ENCODE measurements at regions not wholly inside any gene's neighbourhood (a gene's known extent, or its start where the extent isn't known, plus 50 kb on each side); places are given as distances from the start of the nearest gene placed in this dataset.

- ATAC-seq = no peak
- H3K27me3 ChIP-seq (ENCODE audit: control insufficient read depth, insufficient read depth, low read length) = no peaks in the 10 kb centered on the region
- H3K9me3 ChIP-seq (ENCODE audit: control insufficient read depth, insufficient read depth, low read length) = no peaks in the 10 kb centered on the region
- H3K4me1 ChIP-seq (ENCODE audit: control insufficient read depth, insufficient read depth, low read length) = no peaks in the 10 kb centered on the region
- no peak overlapping the region for H3K27ac Mint-ChIP-seq
- no peaks in the 10 kb centered on the region for H3K36me3 Mint-ChIP-seq
- no peak for DNase-seq
- H3K4me3 ChIP-seq (ENCODE audit: low read length) = no peak overlapping the region
- no peak overlapping the region for H3K27ac ChIP-seq (ENCODE audit: low read length)
- peaks cover 27 to 29% of the 10 kb centered on the region in 2 donors for H3K4me1 Mint-ChIP-seq
- no peaks in the 10 kb centered on the region for H3K9me3 Mint-ChIP-seq
- no peaks in the 10 kb centered on the region for H3K27me3 Mint-ChIP-seq (ENCODE audit: low read depth in 2 of 2)
- no peaks in the 10 kb centered on the region for H3K36me3 ChIP-seq (ENCODE audit: control insufficient read depth, insufficient read depth, low read length)
- intact Hi-C loops (cut with micrococcal nuclease) = no loop called here
- TF ChIP-seq CTCF (IDR thresholded peaks at IDR 0.05) = no peak
- H3K4me3 Mint-ChIP-seq = no peak overlapping the region
- 92% methylated on average over 2 of the region's 2 CpGs for WGBS (ENCODE audit: insufficient coverage)
Measured at GRCh38 chr7:17036584-17036983, 154.8 kb upstream of the AGR3 start.

GRCh38 chr7:17037356-17037755 is 155.6 kb upstream of the AGR3 start:
- H3K9me3 Mint-ChIP-seq = no peaks in the 10 kb centered on the region
- H3K4me3 Mint-ChIP-seq = no peak overlapping the region
- no peak for ATAC-seq
- Histone ChIP-seq H3K27me3 (ENCODE audit: control insufficient read depth, insufficient read depth, low read length) (no peaks in the 10 kb centered on the region), H3K36me3 (ENCODE audit: control insufficient read depth, insufficient read depth, low read length) (no peaks in the 10 kb centered on the region), H3K4me3 (ENCODE audit: low read length) (no peak overlapping the region), H3K9me3 (ENCODE audit: control insufficient read depth, insufficient read depth, low read length) (no peaks in the 10 kb centered on the region), H3K27ac (ENCODE audit: low read length) (no peak overlapping the region), H3K4me1 (ENCODE audit: control insufficient read depth, insufficient read depth, low read length) (no peaks in the 10 kb centered on the region)
- TF ChIP-seq CTCF (IDR thresholded peaks at IDR 0.05) = no peak
- 92% methylated on average over 1 of the region's 3 CpGs for WGBS (ENCODE audit: insufficient coverage)
- H3K27ac Mint-ChIP-seq = no peak overlapping the region
- H3K4me1 Mint-ChIP-seq = peaks cover 20 to 25% of the 10 kb centered on the region in 2 donors
- H3K36me3 Mint-ChIP-seq = no peaks in the 10 kb centered on the region
- intact Hi-C loops (cut with micrococcal nuclease) = no loop called here
- no peaks in the 10 kb centered on the region for H3K27me3 Mint-ChIP-seq (ENCODE audit: low read depth in 2 of 2)
- DNase-seq = no peak

- Mint-ChIP-seq H3K4me1 (peaks cover 25 to 30% of the 10 kb centered on the region in 2 donors), H3K4me3 (peak overlapping the region; percentile 74), H3K36me3 (no peaks in the 10 kb centered on the region), H3K27ac (peak overlapping the region; percentile 45 to 62), H3K9me3 (no peaks in the 10 kb centered on the region), H3K27me3 (ENCODE audit: low read depth in 2 of 2) (no peaks in the 10 kb centered on the region)
- 40% methylated on average over 2 of the region's 3 CpGs for WGBS (ENCODE audit: insufficient coverage)
- no peak overlapping the region for H3K4me3 ChIP-seq (ENCODE audit: low read length)
- no peak overlapping the region for H3K27ac ChIP-seq (ENCODE audit: low read length)
- no peaks in the 10 kb centered on the region for H3K9me3 ChIP-seq (ENCODE audit: control insufficient read depth, insufficient read depth, low read length)
- DNase-seq = no peak
- intact Hi-C loops (cut with micrococcal nuclease) = no loop called here
- no peak for TF ChIP-seq CTCF (IDR thresholded peaks at IDR 0.05)
- no peaks in the 10 kb centered on the region for H3K27me3 ChIP-seq (ENCODE audit: control insufficient read depth, insufficient read depth, low read length)
- no peaks in the 10 kb centered on the region for H3K36me3 ChIP-seq (ENCODE audit: control insufficient read depth, insufficient read depth, low read length)
- no peaks in the 10 kb centered on the region for H3K4me1 ChIP-seq (ENCODE audit: control insufficient read depth, insufficient read depth, low read length)
- ATAC-seq = peak; percentile 55 to 79 (median 61)
Measured at GRCh38 chr7:17038160-17038782, 156.5 kb upstream of the AGR3 start.

- Mint-ChIP-seq H3K4me1 (peaks cover 30 to 35% of the 10 kb centered on the region in 2 donors), H3K4me3 (peak overlapping the region; percentile 74), H3K36me3 (no peaks in the 10 kb centered on the region), H3K27ac (peak overlapping the region; percentile 45 to 62), H3K27me3 (ENCODE audit: low read depth in 2 of 2) (no peaks in the 10 kb centered on the region), H3K9me3 (no peaks in the 10 kb centered on the region)
- Histone ChIP-seq H3K27ac (ENCODE audit: low read length) (no peak overlapping the region), H3K4me1 (ENCODE audit: control insufficient read depth, insufficient read depth, low read length) (no peaks in the 10 kb centered on the region), H3K9me3 (ENCODE audit: control insufficient read depth, insufficient read depth, low read length) (no peaks in the 10 kb centered on the region), H3K27me3 (ENCODE audit: control insufficient read depth, insufficient read depth, low read length) (no peaks in the 10 kb centered on the region), H3K36me3 (ENCODE audit: control insufficient read depth, insufficient read depth, low read length) (no peaks in the 10 kb centered on the region), H3K4me3 (ENCODE audit: low read length) (no peak overlapping the region)
- DNase-seq = no peak
- ATAC-seq = no peak
- WGBS (ENCODE audit: insufficient coverage) = 50% methylated on average over 2 of the region's 2 CpGs
- TF ChIP-seq CTCF (IDR thresholded peaks at IDR 0.05) = no peak
- intact Hi-C loops (cut with micrococcal nuclease) = no loop called here
Measured at GRCh38 chr7:17038783-17039170, 157.0 kb upstream of the AGR3 start.
